Heart left ventricle (tissue), 16 donors: ENCODE measurements at regions not wholly inside any gene's neighbourhood (a gene's known extent, or its start where the extent isn't known, plus 50 kb on each side); places are given as distances from the start of the nearest gene placed in this dataset.
"Not testable (repeated sequence)": the region's sequence is repeated elsewhere in the genome, so short reads cannot be mapped to it uniquely, and the experiment has no call there.

Experiments
- ATAC-seq, 4 donors: fragments of 200-7000 bp; cut with Tn5 transposase; one replicate each; pipeline ENCODE4 v1.9.1; 2020 to 2022; ENCODE audit warnings: moderate library complexity in 4 of 4, mild to moderate bottlenecking in 3 of 4, moderate number of reproducible peaks in 1 of 4
- DNase-seq, 5 donors: peaks; one replicate each; pipeline ENCODE4 v3.0.0-alpha.2; 2020
- H3K27ac ChIP-seq, 12 donors: fragments of 200-600 bp; sonication (generic) in 4 of 12; one replicate each; pipeline versions ENCODE4 v1.5.0 to v1.8.0; 2016 to 2022; ENCODE audit warnings: mild to moderate bottlenecking in 2 of 12
- H3K27me3 ChIP-seq, 9 donors: fragments of 200-600 bp; sonication (generic) in 2 of 9; one replicate each; pipeline versions ENCODE4 v1.5.1 to v1.8.0; 2016 to 2022; ENCODE audit warnings: mild to moderate bottlenecking in 3 of 9
- H3K36me3 ChIP-seq, 9 donors: fragments of 200-600 bp; sonication (generic) in 2 of 9; one replicate each; pipeline versions ENCODE4 v1.5.0 to v1.8.0; 2018 to 2022; ENCODE audit warnings: mild to moderate bottlenecking in 2 of 9
- H3K4me1 ChIP-seq, 12 donors: fragments of 200-600 bp; sonication (generic) in 4 of 12; one replicate each; pipeline versions ENCODE4 v1.5.0 to v1.8.0; 2016 to 2022; ENCODE audit warnings: mild to moderate bottlenecking in 3 of 12
- H3K4me3 ChIP-seq, 12 donors: fragments of 200-600 bp; sonication (generic) in 4 of 12; one replicate each; pipeline versions ENCODE4 v1.5.0 to v1.8.0; 2017 to 2022; ENCODE audit warnings: mild to moderate bottlenecking in 9 of 12, moderate library complexity in 4 of 12
- H3K9me3 ChIP-seq, 12 donors: fragments of 200-600 bp; sonication (generic) in 4 of 12; one replicate each; pipeline versions ENCODE4 v1.5.0 to v1.8.0; 2016 to 2022; ENCODE audit warnings: mild to moderate bottlenecking in 1 of 12
- WGBS, 4 donors: extraction: QIAGEN DNeasy Blood & Tissue Kit in 2 of 4; methylation state at CpG; one replicate each; pipeline versions ENCODE4 v1.1.5 to v1.1.7; 2013 to 2018; 5-methylcytosine and 5-hydroxymethylcytosine counted together
- intact Hi-C, 10 donors: fragments of 100-400 bp; cut with DNase I; formaldehyde crosslinking; loops; one replicate each; pipeline versions ENCODE4 v1.11.1 to v1.14.2; 2022
- donor health status: ischemic (EF 13 %, LVEDD 7.1; RV severe dilation, severe dysfunction).
- donor health status: healthy with polysubstance abuse.
- donor health status: DM: no; HTN: yes; CAD: no.
- donor health status: DM: no; HTN: no; CAD: no.
- donor health status: ischemic (EF 25% LVEDD 6.9; RV normal size, moderate dysfunction).
- donor health status: ischemic (EF 25% LVEDD 5.7; RV mildly dilated, moderate dysfunction).
- donor health status: healthy.
- donor health status: DM: yes; HTN: yes; CAD: no.
- donor health status: ischemic (EF 35%, LVEDD 5.7; RV mildly dilated, moderate dysfunction).
- donor health status: nonischemic (EF 11% LVEDD 7.7; RV severe dilation, severe dysfunction).
- donor health status: DM: yes; HTN: yes; CAD: no.
- donor health status: PGD.
- donor health status: ischemic (EF 29% LVEDD 5.4; RV normal size, mild dysfunction).
- donor health status: nonischemic (EF 23%, LVEDD 6.1; RV moderate dilation, normal function).

DNA sequence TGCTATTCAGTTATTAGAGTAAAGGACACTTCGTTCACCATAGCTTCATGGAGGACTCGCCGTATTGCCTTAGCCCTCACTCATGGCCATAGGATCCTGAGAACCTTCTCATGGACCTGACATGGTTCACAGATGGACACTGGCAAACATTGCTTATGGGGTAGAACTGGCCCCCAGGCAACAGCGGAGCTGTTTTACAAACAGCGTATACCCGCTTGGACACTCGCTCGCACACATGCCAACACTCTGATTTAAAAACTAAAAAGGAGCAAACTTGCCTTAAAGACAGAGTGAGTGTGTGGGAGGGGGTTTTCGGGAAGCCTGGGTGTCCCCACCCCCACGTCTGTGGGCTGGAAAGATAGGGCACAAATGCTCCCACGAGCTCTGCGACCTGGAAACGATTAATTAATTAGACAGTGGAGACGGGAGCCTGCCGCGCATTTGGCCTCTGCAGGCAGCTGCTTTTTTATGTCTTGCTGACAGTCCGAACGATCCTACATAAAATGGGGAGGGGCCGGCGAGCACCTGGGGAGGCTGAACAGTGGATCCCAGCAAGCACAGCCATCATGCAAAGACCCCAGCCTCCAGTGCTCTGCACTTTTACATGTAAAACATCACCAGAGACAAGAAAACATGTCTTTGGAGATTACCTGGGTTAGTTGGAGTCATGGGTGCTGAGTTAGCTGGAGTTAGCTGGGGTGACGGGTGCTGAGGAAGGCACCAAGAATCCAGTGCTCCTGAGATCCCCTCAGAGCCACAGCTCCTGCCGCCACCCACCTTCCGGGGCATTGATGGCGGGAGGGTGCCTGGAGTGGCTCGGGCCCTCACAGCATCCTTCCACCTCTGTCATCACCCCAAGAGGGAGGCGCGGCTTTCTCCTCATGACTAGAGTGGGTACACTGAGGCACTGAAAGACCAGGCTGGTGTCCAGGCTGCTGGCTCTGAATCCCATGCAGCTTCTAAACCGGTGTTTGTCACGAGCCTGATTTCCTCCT is 105.7 kb downstream of the NPIPB11 start:
- H3K27ac ChIP-seq, result peak overlapping the region in 7 of 12 donors; percentile 5 to 65 (median 56)
- H3K4me1 ChIP-seq, result peaks cover 0 to 14% (median 4%) of the 10 kb centered on the region in 12 donors
- 76 to 89% (median 83%) methylated on average over 27 to 29 of the region's 29 CpGs for WGBS, 4 donors
- DNase-seq, H3K27me3 ChIP-seq, H3K9me3 ChIP-seq, intact Hi-C loops, ATAC-seq: not testable (repeated sequence)
- peak overlapping the region in 2 of 12 donors; percentile 4 to 16 for H3K4me3 ChIP-seq
- H3K36me3 ChIP-seq, result peaks cover 0 to 13% (median 0%) of the 10 kb centered on the region in 9 donors

- peaks cover 0 to 15% (median 5%) of the 10 kb centered on the region in 12 donors for H3K4me1 ChIP-seq
- ATAC-seq, result peak; percentile 46 to 75 (median 62)
- DNase-seq, result peak in 2 of 5 donors; percentile 54 to 66
- H3K9me3 ChIP-seq, H3K27me3 ChIP-seq, intact Hi-C loops: not testable (repeated sequence)
- peaks cover 0 to 13% (median 0%) of the 10 kb centered on the region in 9 donors for H3K36me3 ChIP-seq
- H3K27ac ChIP-seq, result peak overlapping the region in 8 of 12 donors; percentile 4 to 65 (median 50)
- H3K4me3 ChIP-seq, result peak overlapping the region in 1 of 12 donors; percentile 16
- 64 to 76% (median 70%) methylated on average over 7 of the region's 7 CpGs for WGBS, 4 donors
Measured at GRCh38 chr16:29300030-29300491, 106.5 kb downstream of the NPIPB11 start.

- H3K4me1 ChIP-seq, result peaks cover 0 to 22% (median 8%) of the 10 kb centered on the region in 12 donors
- 93 to 97% (median 95%) methylated on average over 8 to 10 of the region's 10 CpGs for WGBS, 4 donors
- H3K27ac ChIP-seq, H3K4me3 ChIP-seq, DNase-seq, H3K9me3 ChIP-seq, ATAC-seq, H3K27me3 ChIP-seq, intact Hi-C loops: not testable (repeated sequence)
- peaks cover 0 to 13% (median 0%) of the 10 kb centered on the region in 9 donors for H3K36me3 ChIP-seq
Measured at GRCh38 chr16:29298997-29299396, 107.5 kb downstream of the NPIPB11 start.

DNA sequence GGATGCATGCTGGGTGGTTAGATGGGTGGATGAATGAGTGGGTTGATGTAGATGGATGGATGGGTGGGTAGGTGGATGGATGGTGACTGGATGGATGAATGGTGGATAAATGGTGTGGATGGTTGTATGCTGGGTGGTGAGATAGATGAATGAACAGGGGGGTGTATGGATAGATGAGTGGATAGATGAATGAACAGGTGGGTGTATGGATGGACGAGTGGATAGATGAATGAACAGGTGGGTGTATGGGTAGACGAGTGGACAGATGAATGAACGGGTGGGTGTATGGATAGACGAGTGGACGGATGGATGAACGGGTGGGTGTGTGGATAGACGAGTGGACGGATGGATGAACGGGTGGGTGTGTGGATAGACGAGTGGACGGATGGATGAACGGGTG is 108.2 kb downstream of the NPIPB11 start:
- ATAC-seq, intact Hi-C loops, DNase-seq, H3K27ac ChIP-seq, H3K27me3 ChIP-seq, H3K4me3 ChIP-seq, H3K9me3 ChIP-seq: not testable (repeated sequence)
- peaks cover 0 to 11% (median 0%) of the 10 kb centered on the region in 9 donors for H3K36me3 ChIP-seq
- H3K4me1 ChIP-seq, result peaks cover 0 to 23% (median 8%) of the 10 kb centered on the region in 12 donors
- WGBS, 4 donors, result 92 to 98% (median 94%) methylated on average over 9 to 12 of the region's 12 CpGs

- H3K4me3 ChIP-seq, intact Hi-C loops, H3K27me3 ChIP-seq, DNase-seq, H3K9me3 ChIP-seq, H3K36me3 ChIP-seq, H3K27ac ChIP-seq, ATAC-seq: not testable (repeated sequence)
- WGBS, 4 donors, result 84 to 94% (median 87%) methylated on average over 2 of the region's 2 CpGs
- peaks cover 0 to 29% (median 10%) of the 10 kb centered on the region in 12 donors for H3K4me1 ChIP-seq
Measured at GRCh38 chr16:29297809-29298177, 108.7 kb downstream of the NPIPB11 start.

- 84 to 90% (median 88%) methylated on average over 14 to 17 of the region's 17 CpGs for WGBS, 4 donors
- ATAC-seq, intact Hi-C loops: not testable (repeated sequence)
Measured at GRCh38 chr16:29297144-29297808, 109.2 kb downstream of the NPIPB11 start.

DNA sequence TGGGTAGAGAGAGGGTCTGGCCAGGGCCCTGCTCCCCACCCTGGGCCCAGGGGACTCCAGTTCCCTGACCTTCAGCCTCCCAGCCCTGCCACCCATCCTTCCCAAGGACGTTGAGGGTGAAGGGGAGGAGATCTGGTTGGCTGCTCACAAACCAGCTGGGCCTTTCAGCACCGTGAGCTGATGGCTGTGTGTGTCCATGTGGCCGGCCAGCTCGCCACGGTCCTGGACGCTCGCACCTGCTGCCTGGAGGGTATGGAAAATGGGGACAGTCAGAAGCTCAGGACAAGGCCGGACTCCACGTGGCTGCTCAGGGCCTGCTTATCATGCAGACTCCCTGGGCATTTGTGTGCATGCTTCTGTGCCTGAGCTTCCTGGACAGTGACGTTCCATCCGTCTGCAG is 110.3 kb downstream of the NPIPB11 start:
- H3K27me3 ChIP-seq, H3K36me3 ChIP-seq, H3K9me3 ChIP-seq, intact Hi-C loops, H3K4me3 ChIP-seq: not testable (repeated sequence)
- DNase-seq (peak in 2 of 5 donors; percentile 31 to 53), ATAC-seq (peak in 1 of 4 donors; percentile 6)
- peaks cover 0 to 45% (median 23%) of the 10 kb centered on the region in 12 donors for H3K4me1 ChIP-seq
- H3K27ac ChIP-seq, result peak overlapping the region in 5 of 12 donors; percentile 5 to 87 (median 13)
- WGBS, 4 donors, result 57 to 78% (median 68%) methylated on average over 4 to 11 of the region's 11 CpGs

More at GRCh38 chr16:29297144-29297808, 109.2 kb downstream of the NPIPB11 start:
- DNase-seq, result peak in 2 of 5 donors; percentile 24 to 30
- H3K27me3 ChIP-seq, H3K9me3 ChIP-seq, H3K4me3 ChIP-seq, H3K36me3 ChIP-seq: not testable (repeated sequence)
- peak overlapping the region in 1 of 12 donors; percentile 87 for H3K27ac ChIP-seq
- H3K4me1 ChIP-seq, result peaks cover 0 to 34% (median 13%) of the 10 kb centered on the region in 12 donors

GRCh38 chr16:29294951-29295795 is 111.3 kb downstream of the NPIPB11 start:
- Histone ChIP-seq H3K4me1 (peaks cover 0 to 52% (median 20%) of the 10 kb centered on the region in 12 donors), H3K27ac (peak overlapping the region in 8 of 12 donors; percentile 43 to 91 (median 82))
- peak in 1 of 5 donors; percentile 24 for DNase-seq
- H3K4me3 ChIP-seq, H3K9me3 ChIP-seq, H3K36me3 ChIP-seq, ATAC-seq, H3K27me3 ChIP-seq, intact Hi-C loops: not testable (repeated sequence)
- 86 to 95% (median 89%) methylated on average over 18 to 21 of the region's 21 CpGs for WGBS, 4 donors

- peak in 2 of 5 donors; percentile 26 to 55 for DNase-seq
- H3K9me3 ChIP-seq, H3K36me3 ChIP-seq, H3K4me3 ChIP-seq, intact Hi-C loops, ATAC-seq, H3K27me3 ChIP-seq: not testable (repeated sequence)
- 79 to 94% (median 84%) methylated on average over 11 to 12 of the region's 12 CpGs for WGBS, 4 donors
- H3K27ac ChIP-seq, result peak overlapping the region in 10 of 12 donors; percentile 20 to 91 (median 70)
- H3K4me1 ChIP-seq, result peaks cover 0 to 59% (median 23%) of the 10 kb centered on the region in 12 donors
Measured at GRCh38 chr16:29294400-29294933, 112.0 kb downstream of the NPIPB11 start.
